Colonic mucosa (tissue), 4 donors: ENCODE measurements at regions not wholly inside any gene's neighbourhood (a gene's known extent, or its start where the extent isn't known, plus 50 kb on each side); places are given as distances from the start of the nearest gene placed in this dataset.
"Not testable (repeated sequence)": the region's sequence is repeated elsewhere in the genome, so short reads cannot be mapped to it uniquely, and the experiment has no call there.

Experiments
- DNase-seq: peaks from one replicate; pipeline ENCODE4 v3.0.0-alpha.2; 2020
- H3K27ac ChIP-seq: fragments of 200-600 bp; one replicate; pipeline ENCODE4 v1.8.0; 2021
- H3K27me3 ChIP-seq: fragments of 200-600 bp; one replicate; pipeline ENCODE4 v1.8.0; 2021
- H3K36me3 ChIP-seq: fragments of 200-600 bp; one replicate; pipeline ENCODE4 v1.8.0; 2021
- H3K4me1 ChIP-seq: fragments of 200-600 bp; one replicate; pipeline ENCODE4 v1.8.0; 2021; ENCODE audit warnings: mild to moderate bottlenecking
- H3K4me3 ChIP-seq: fragments of 200-600 bp; one replicate; pipeline ENCODE4 v1.8.0; 2021
- H3K9ac ChIP-seq, 2 donors: one replicate each; pipeline ENCODE4 v1.7.0; 2013; ENCODE audit warnings: control low read depth in 2 of 2, low read depth in 2 of 2, low read length in 2 of 2
- H3K9me3 ChIP-seq: fragments of 200-600 bp; one replicate; pipeline ENCODE4 v1.8.0; 2021
- CTCF ChIP-seq: fragments of 200-600 bp; IDR thresholded peaks from one replicate; pipeline ENCODE4 v1.8.0; 2022; ENCODE audit warnings: antibody characterized with exemption, mild to moderate bottlenecking
- intact Hi-C: fragments of 100-400 bp; cut with DNase I; formaldehyde crosslinking; loops from one replicate; pipeline ENCODE4 v1.14.1; 2022
- donor health status: healthy.
- donor health status: DM: no; HTN: no; CAD: no.
- donor health status: DM: no; HTN: no; CAD: no.

- TF ChIP-seq CTCF: no peak
- intact Hi-C loops: no loop called here
- no peaks in the 10 kb centered on the region for H3K27me3 ChIP-seq
- H3K27ac ChIP-seq: no peak overlapping the region
- H3K36me3 ChIP-seq: no peaks in the 10 kb centered on the region
- H3K9ac ChIP-seq: no peak overlapping the region
- no peaks in the 10 kb centered on the region for H3K4me1 ChIP-seq
- no peak for DNase-seq
- no peaks in the 10 kb centered on the region for H3K9me3 ChIP-seq
- H3K4me3 ChIP-seq: no peak overlapping the region
Observed at GRCh38 chr4:112026058-112026457, 119.2 kb upstream of the FAM241A start.

GRCh38 chr4:112029771-112030171, 115.5 kb upstream of the FAM241A start:
- Histone ChIP-seq H3K4me3 (no peak overlapping the region), H3K27me3 (no peaks in the 10 kb centered on the region), H3K4me1 (no peaks in the 10 kb centered on the region), H3K9ac (no peak overlapping the region), H3K9me3 (no peaks in the 10 kb centered on the region), H3K36me3 (no peaks in the 10 kb centered on the region), H3K27ac (no peak overlapping the region)
- no peak for DNase-seq
- intact Hi-C loops: loop anchor here (2.0 to 10.0 kb wide), 3 partner anchors 85 to 382 kb away; no protein-coding TSS in a partner anchor
- TF ChIP-seq CTCF: no peak

- Histone ChIP-seq H3K9me3 (no peaks in the 10 kb centered on the region), H3K9ac (no peak overlapping the region), H3K36me3 (no peaks in the 10 kb centered on the region), H3K4me1 (no peaks in the 10 kb centered on the region), H3K4me3 (no peak overlapping the region), H3K27ac (no peak overlapping the region), H3K27me3 (no peaks in the 10 kb centered on the region)
- TF ChIP-seq CTCF: peak; percentile 57
- DNase-seq: peak; percentile 26
- intact Hi-C loops: loop anchor here (2.0 to 10.0 kb wide), 3 partner anchors 87 to 385 kb away; no protein-coding TSS in a partner anchor
Observed at GRCh38 chr4:112031712-112032328, 113.4 kb upstream of the FAM241A start.

DNA sequence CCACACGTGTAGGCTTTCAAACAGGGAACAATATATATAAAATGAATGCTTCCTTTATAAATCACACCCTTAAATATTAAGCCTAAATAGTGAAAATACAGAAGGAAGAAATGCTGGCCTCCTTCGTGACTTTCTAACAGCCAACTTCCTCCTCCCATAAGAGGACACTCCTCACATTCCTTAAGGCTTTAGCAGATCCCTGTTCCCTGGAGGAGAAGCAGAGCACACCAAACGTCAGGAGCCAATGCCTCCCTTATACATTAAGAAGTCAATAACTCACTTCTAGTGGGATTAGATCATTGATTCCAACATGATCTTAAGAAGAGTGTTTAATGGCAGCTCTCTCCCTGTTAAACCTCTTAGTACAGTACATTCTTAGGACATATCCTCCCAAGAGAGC, 108.4 kb upstream of the FAM241A start:
- Histone ChIP-seq H3K27me3 (no peaks in the 10 kb centered on the region), H3K9ac (no peak overlapping the region), H3K4me3 (no peak overlapping the region), H3K4me1 (no peaks in the 10 kb centered on the region), H3K9me3 (no peaks in the 10 kb centered on the region), H3K36me3 (no peaks in the 10 kb centered on the region), H3K27ac (no peak overlapping the region)
- TF ChIP-seq CTCF: no peak
- intact Hi-C loops: loop anchor here (10.0 kb wide), 1 partner anchor 182 kb away; no protein-coding TSS in a partner anchor
- no peak for DNase-seq

DNA sequence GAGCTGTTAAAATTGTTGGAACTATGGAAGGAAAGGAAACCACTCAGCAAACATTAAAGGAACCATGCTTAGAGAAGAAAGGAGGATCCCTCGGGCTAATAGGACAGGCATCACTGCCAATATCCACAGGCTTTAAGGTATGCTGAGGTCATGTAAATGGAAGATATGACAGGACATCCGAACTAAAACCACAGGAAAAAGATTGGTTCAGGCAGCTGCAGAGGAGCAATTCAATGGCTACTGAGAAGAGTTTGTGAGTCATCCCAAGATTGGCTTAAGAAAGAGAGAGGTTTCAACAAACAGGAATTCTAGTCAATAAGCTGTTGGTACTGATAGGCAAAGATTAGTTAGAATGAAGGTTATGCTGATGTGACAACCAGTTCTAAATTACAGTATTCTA, 106.4 kb upstream of the FAM241A start:
- no peak for TF ChIP-seq CTCF
- intact Hi-C loops: loop anchor here (10.0 kb wide), 1 partner anchor 184 kb away; no protein-coding TSS in a partner anchor
- no peaks in the 10 kb centered on the region for H3K9me3 ChIP-seq
- no peaks in the 10 kb centered on the region for H3K27me3 ChIP-seq
- DNase-seq: no peak
- no peaks in the 10 kb centered on the region for H3K4me1 ChIP-seq
- H3K9ac ChIP-seq: no peak overlapping the region
- no peak overlapping the region for H3K27ac ChIP-seq
- no peaks in the 10 kb centered on the region for H3K36me3 ChIP-seq
- no peak overlapping the region for H3K4me3 ChIP-seq

- H3K9ac ChIP-seq, DNase-seq, H3K4me3 ChIP-seq, intact Hi-C loops, H3K4me1 ChIP-seq, H3K9me3 ChIP-seq, H3K36me3 ChIP-seq, H3K27ac ChIP-seq, H3K27me3 ChIP-seq: not testable (repeated sequence)
Observed at GRCh38 chr4:112049119-112049518, 96.1 kb upstream of the FAM241A start.
